ENCODE measurements at regions not wholly inside any gene's neighbourhood (a gene's known extent, or its start where the extent isn't known, plus 50 kb on each side); places are given as distances from the start of the nearest gene placed in this dataset.

GRCh38 chr22:20646415-20646814 lies 127.5 kb upstream of the SERPIND1 start:
- no peaks in the 10 kb centered on the region for H3K4me1 ChIP-seq (ENCODE audit: control insufficient read depth in 4 of 4, insufficient read depth in 4 of 4, low read length in 3 of 4)
- H3K27me3 ChIP-seq (ENCODE audit: control insufficient read depth in 4 of 4, insufficient read depth in 4 of 4, low read length in 3 of 4) = peaks cover 0 to 3% (median 0%) of the 10 kb centered on the region in 4 donors
- H3K36me3 ChIP-seq (ENCODE audit: control insufficient read depth in 4 of 4, insufficient read depth in 3 of 4, low read depth in 1 of 4, low read length in 3 of 4) = no peaks in the 10 kb centered on the region
- DNase-seq (ENCODE audit: low spot score) = no peak
- WGBS = 89% methylated on average over 4 of the region's 4 CpGs
- no peaks in the 10 kb centered on the region for H3K9me3 ChIP-seq (ENCODE audit: control insufficient read depth in 4 of 4, low read length in 3 of 4)
- H3K9ac ChIP-seq (ENCODE audit: low read depth in 1 of 2, low read length in 2 of 2) = no peak overlapping the region
- no peak overlapping the region for H3K4me3 ChIP-seq (ENCODE audit: low read depth in 1 of 3, low read length in 3 of 3)
- TF ChIP-seq HNF4A (conservative IDR thresholded peaks at IDR 0.05) (no peak), CTCF (IDR thresholded peaks at IDR 0.05; ENCODE audit: low read depth, low read length, missing input control) (no peak), NR2F2 (IDR thresholded peaks at IDR 0.05) (no peak), ZBTB33 (IDR thresholded peaks at IDR 0.05) (no peak), SP1 (IDR thresholded peaks at IDR 0.05) (no peak), FOXA2 (IDR thresholded peaks at IDR 0.05) (no peak), EGR1 (IDR thresholded peaks at IDR 0.05; ENCODE audit: low read depth in 2 of 2) (no peak), TAF1 (conservative IDR thresholded peaks at IDR 0.05) (no peak), JUND (IDR thresholded peaks at IDR 0.05) (no peak)
- H3K27ac ChIP-seq (ENCODE audit: low read depth in 1 of 2, low read length in 2 of 2) = no peak overlapping the region

- Histone ChIP-seq H3K9ac (ENCODE audit: low read depth in 1 of 2, low read length in 2 of 2) (no peak overlapping the region), H3K36me3 (ENCODE audit: control insufficient read depth in 4 of 4, insufficient read depth in 3 of 4, low read depth in 1 of 4, low read length in 3 of 4) (no peaks in the 10 kb centered on the region), H3K27ac (ENCODE audit: low read depth in 1 of 2, low read length in 2 of 2) (no peak overlapping the region), H3K27me3 (ENCODE audit: control insufficient read depth in 4 of 4, insufficient read depth in 4 of 4, low read length in 3 of 4) (no peaks in the 10 kb centered on the region), H3K9me3 (ENCODE audit: control insufficient read depth in 4 of 4, low read length in 3 of 4) (no peaks in the 10 kb centered on the region), H3K4me3 (ENCODE audit: low read depth in 1 of 3, low read length in 3 of 3) (no peak overlapping the region), H3K4me1 (ENCODE audit: control insufficient read depth in 4 of 4, insufficient read depth in 4 of 4, low read length in 3 of 4) (no peaks in the 10 kb centered on the region)
- TF ChIP-seq SP1 (IDR thresholded peaks at IDR 0.05) (no peak), CTCF (IDR thresholded peaks at IDR 0.05; ENCODE audit: low read depth, low read length, missing input control) (no peak), GABPA (IDR thresholded peaks at IDR 0.05 in 1 of 2, conservative IDR thresholded peaks at IDR 0.05 in 1 of 2) (no peak), HNF4A (conservative IDR thresholded peaks at IDR 0.05) (no peak), REST (IDR thresholded peaks at IDR 0.05) (no peak), RXRA (IDR thresholded peaks at IDR 0.05) (no peak), MAX (IDR thresholded peaks at IDR 0.05) (no peak), ATF3 (IDR thresholded peaks at IDR 0.05) (no peak), HNF4G (IDR thresholded peaks at IDR 0.05) (no peak), JUND (IDR thresholded peaks at IDR 0.05) (no peak), EGR1 (IDR thresholded peaks at IDR 0.05; ENCODE audit: low read depth in 2 of 2) (no peak), YY1 (IDR thresholded peaks at IDR 0.05) (no peak), RAD21 (IDR thresholded peaks at IDR 0.05) (no peak), ZBTB33 (IDR thresholded peaks at IDR 0.05) (no peak), FOXA1 (IDR thresholded peaks at IDR 0.05) (no peak), FOXA2 (IDR thresholded peaks at IDR 0.05) (no peak), NR2F2 (IDR thresholded peaks at IDR 0.05) (no peak), TAF1 (conservative IDR thresholded peaks at IDR 0.05) (no peak)
- no peak for DNase-seq (ENCODE audit: low spot score)
- WGBS = 89% methylated on average over 3 of the region's 3 CpGs
Measured at GRCh38 chr22:20646906-20647305, 127.0 kb upstream of the SERPIND1 start.
